Choroid plexus epithelial cell (primary cell): ENCODE measurements at regions not wholly inside any gene's neighbourhood (a gene's known extent, or its start where the extent isn't known, plus 50 kb on each side); places are given as distances from the start of the nearest gene placed in this dataset.

Experiments used
- DNase-seq: peaks from one replicate; pipeline ENCODE4 v3.0.0-alpha.2; 2010; ENCODE audit warnings: low read depth
- H3K4me3 ChIP-seq: 2 replicates; pipeline ENCODE4 v1.5.1; 2011; ENCODE audit warnings: low read depth, mild to moderate bottlenecking, control low read depth, low read length, moderate library complexity
- TF ChIP-seq, protein P1 (sequence below): conservative IDR thresholded peaks from 2 replicates; pipeline ENCODE4 v1.5.1; 2011; ENCODE audit warnings: low read depth, mild to moderate bottlenecking, control low read depth, inconsistent platforms, low read length, moderate library complexity

DNA sequence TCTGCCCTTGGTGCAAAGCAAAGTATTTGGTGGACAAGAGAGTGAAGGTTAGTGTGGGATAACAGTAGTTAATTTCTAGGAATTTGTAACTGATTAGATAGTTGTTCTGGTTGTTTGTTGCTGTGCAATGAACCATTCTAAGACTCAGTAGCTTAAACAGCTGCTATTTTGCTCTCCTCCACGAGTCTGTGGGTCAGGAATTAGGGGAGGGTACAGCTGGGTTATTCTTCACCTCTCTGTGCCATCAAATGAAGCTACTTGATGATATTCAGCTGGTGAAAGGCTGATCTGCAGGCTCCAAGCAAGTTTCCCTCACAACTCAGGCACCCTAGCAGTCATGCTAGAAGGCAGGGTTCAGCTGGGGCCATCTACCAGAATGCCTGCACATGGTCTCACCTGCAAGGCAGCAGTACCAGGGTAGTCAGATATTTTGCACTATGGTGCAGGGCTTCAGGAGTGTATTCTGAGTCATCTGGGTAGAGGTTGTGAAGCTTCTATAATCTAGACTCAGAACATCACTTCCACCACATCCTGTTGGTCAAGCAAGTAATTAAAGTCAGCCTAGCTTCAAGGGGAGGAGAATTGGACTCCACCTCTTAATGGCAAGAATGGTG is 159.5 kb upstream of the SLC28A3 start:
- no peak overlapping the region for H3K4me3 ChIP-seq
- TF ChIP-seq, protein P1, sequence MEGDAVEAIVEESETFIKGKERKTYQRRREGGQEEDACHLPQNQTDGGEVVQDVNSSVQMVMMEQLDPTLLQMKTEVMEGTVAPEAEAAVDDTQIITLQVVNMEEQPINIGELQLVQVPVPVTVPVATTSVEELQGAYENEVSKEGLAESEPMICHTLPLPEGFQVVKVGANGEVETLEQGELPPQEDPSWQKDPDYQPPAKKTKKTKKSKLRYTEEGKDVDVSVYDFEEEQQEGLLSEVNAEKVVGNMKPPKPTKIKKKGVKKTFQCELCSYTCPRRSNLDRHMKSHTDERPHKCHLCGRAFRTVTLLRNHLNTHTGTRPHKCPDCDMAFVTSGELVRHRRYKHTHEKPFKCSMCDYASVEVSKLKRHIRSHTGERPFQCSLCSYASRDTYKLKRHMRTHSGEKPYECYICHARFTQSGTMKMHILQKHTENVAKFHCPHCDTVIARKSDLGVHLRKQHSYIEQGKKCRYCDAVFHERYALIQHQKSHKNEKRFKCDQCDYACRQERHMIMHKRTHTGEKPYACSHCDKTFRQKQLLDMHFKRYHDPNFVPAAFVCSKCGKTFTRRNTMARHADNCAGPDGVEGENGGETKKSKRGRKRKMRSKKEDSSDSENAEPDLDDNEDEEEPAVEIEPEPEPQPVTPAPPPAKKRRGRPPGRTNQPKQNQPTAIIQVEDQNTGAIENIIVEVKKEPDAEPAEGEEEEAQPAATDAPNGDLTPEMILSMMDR: no peak
- no peak for DNase-seq

DNA sequence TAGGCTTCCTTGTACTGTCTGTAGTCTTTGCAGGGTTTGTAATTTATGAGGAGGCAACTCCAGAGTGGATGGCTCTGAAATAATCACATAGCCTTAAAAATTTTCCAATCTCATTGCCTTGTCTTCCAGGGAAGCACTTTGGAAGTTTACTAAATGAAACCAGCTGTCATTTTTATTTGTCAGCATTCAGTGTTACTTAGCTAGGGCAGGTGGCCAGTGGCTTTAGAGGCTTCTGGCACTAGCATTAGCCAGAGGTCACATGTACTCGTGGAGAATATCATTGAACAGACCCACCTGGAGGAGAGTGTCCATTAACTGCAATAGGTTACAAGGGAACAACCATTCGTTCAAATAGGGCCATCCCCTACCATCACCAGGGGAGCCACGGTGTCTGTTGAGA is 160.3 kb upstream of the SLC28A3 start:
- DNase-seq: no peak
- TF ChIP-seq, protein P1: no peak
- H3K4me3 ChIP-seq: no peak overlapping the region

DNA sequence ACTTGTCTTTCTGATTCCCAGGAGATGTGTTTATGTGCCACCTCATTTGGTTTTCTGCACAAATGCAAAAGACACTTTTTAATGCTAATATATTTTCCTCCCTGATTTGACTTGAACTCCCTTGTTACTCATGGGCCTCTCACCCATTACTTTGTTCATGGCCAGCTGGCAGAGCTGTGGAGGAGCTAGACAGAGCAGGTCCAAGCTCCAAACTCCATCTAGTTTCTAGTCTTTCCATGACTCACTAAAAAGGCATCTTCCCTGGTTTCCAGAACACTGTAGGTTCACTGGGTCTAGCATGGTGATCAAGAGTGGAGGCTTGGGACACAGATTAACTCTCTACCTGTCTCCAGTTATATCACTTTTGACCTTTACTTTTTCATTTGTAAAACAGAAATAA is 161.0 kb upstream of the SLC28A3 start:
- H3K4me3 ChIP-seq: no peak overlapping the region
- DNase-seq: no peak
- TF ChIP-seq, protein P1: no peak

DNA sequence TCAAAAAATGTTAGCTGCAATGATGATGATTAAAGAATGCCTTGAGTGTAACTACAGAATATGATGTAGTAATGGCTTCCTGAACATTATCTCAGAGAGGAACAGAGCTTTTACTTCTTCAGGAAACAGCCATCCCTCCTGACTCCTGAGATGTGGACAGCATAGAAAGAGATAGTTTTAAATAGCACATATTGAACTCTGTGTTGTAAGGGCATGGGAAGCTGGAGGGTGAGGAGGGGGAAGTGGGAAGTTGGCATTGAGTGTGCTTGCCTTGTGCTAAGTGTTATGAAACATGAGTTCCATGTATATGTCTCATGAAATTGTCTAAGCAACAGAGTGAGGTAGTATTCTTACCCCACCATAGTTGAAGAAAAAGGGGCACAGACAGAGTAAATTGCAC is 161.5 kb upstream of the SLC28A3 start:
- DNase-seq: no peak
- TF ChIP-seq, protein P1: no peak

DNA sequence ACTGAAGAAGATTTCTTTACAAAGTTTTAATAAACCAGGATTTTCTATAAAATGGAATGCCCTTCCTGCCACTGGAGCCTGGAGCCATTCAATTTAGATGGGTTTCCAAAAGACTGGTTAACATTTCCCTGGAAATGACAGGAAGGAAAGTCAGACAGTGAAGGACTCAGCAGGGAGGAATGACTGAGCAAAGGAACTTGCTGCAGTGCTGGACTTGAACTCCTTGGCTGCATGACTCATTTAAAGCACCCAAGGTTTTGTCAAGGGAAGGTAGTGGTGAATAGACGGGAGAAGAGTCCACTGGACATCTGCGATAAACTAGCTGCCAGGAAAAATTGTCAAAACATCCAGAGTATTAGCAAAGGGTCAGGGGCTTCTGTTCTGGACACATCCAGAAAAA is 163.8 kb upstream of the SLC28A3 start:
- H3K4me3 ChIP-seq: no peak overlapping the region
- peak; percentile 4 for DNase-seq
- TF ChIP-seq, protein P1: no peak

More for the DNA sequence above, 161.5 kb upstream of the SLC28A3 start:
- no peak overlapping the region for H3K4me3 ChIP-seq

DNA sequence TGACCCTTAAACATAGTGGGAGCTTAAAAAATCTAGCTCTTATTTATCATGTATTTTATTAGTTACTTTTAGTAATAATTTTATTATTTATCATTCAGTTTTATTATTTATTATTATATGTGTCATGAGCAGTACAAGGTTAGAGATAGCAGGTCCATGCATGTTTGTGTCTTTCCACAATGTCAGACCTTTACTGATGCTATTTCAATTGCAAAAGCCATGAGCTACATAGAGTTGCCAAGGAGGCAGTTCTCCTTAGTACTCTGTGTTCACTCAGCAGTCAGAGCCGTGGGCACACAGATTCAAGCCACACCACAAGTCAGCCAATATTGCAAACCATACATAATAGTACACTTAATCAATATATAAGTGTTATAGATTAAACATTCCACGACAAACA is 157.9 kb upstream of the NTRK2 start:
- H3K4me3 ChIP-seq: no peak overlapping the region

DNA sequence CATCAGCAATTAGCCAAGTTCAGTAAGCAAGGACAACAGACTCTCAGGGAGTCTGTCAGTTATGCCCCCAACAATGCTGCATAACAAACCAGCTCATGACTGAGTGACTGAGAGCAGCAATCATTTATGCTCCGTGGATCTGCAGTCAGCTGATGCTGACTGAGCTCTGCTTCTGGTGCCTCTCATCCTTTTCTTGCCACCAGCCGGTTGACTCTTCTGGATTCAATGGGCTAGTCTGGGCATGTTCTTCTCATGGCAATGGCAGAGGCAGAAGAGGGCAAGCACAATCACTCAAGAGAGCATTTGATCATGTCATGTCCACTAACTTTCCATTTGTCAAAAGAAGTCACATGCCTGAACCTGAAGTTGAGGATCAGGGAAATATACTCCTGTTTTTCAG is 157.0 kb upstream of the NTRK2 start:
- no peak overlapping the region for H3K4me3 ChIP-seq
- TF ChIP-seq, protein P1: no peak
- DNase-seq: no peak

More for the DNA sequence above, 157.9 kb upstream of the NTRK2 start:
- no peak for DNase-seq
- TF ChIP-seq, protein P1: no peak
